Sigmoid colon (tissue), 6 donors: ENCODE measurements at regions not wholly inside any gene's neighbourhood (a gene's known extent, or its start where the extent isn't known, plus 50 kb on each side); places are given as distances from the start of the nearest gene placed in this dataset.

Experiments used
- DNase-seq: peaks from one replicate; pipeline ENCODE4 v3.0.0-alpha.2; 2019
- H3K27ac ChIP-seq, 4 donors: fragments of 200-600 bp; sonication (generic); one replicate each; pipeline ENCODE4 v1.5.1; 2016 to 2019; ENCODE audit warnings: mild to moderate bottlenecking in 1 of 4
- H3K27me3 ChIP-seq, 3 donors: fragments of 200-600 bp; sonication (generic); one replicate each; pipeline ENCODE4 v1.5.1; 2019; ENCODE audit warnings: mild to moderate bottlenecking in 1 of 3
- H3K36me3 ChIP-seq, 4 donors: fragments of 200-600 bp; sonication (generic); one replicate each; pipeline ENCODE4 v1.5.1; 2016 to 2019
- H3K4me1 ChIP-seq, 4 donors: fragments of 200-600 bp; sonication (generic); one replicate each; pipeline ENCODE4 v1.5.1; 2017 to 2019
- H3K4me3 ChIP-seq, 4 donors: fragments of 200-600 bp; sonication (generic); one replicate each; pipeline ENCODE4 v1.5.1; 2017 to 2019; ENCODE audit warnings: mild to moderate bottlenecking in 2 of 4, moderate library complexity in 1 of 4
- H3K9me3 ChIP-seq, 4 donors: fragments of 200-600 bp in 3 of 4; sonication (generic) in 3 of 4; one replicate each; pipeline versions ENCODE4 v1.5.1 to v1.6.1; 2013 to 2019
- CTCF ChIP-seq, 4 experiments: fragments of 450-650 bp in 3 of 4; fragments of 200-600 bp in 1 of 4; IDR thresholded peaks; one replicate each; pipeline ENCODE4 v1.5.1; 2016 to 2019; ENCODE audit warnings: antibody characterized with exemption in 4 of 4, mild to moderate bottlenecking in 3 of 4, moderate library complexity in 2 of 4
- EP300 ChIP-seq, 4 donors: sonication (generic); formaldehyde crosslinking; IDR thresholded peaks; one replicate each; pipeline ENCODE4 v1.6.1; 2017; ENCODE audit warnings: antibody characterized with exemption in 4 of 4
- POLR2A ChIP-seq, 2 donors: fragments of 450-650 bp; IDR thresholded peaks; one replicate each; pipeline ENCODE4 v1.6.1; 2016; ENCODE audit warnings: antibody characterized with exemption in 2 of 2, mild to moderate bottlenecking in 2 of 2, moderate library complexity in 2 of 2
- POLR2AphosphoS5 ChIP-seq, 4 donors: sonication (generic); formaldehyde crosslinking; IDR thresholded peaks; one replicate each; pipeline ENCODE4 v1.6.1; 2017; ENCODE audit warnings: antibody characterized with exemption in 4 of 4
- WGBS, 2 donors: extraction: QIAGEN DNeasy Blood & Tissue Kit; methylation state at CpG; one replicate each; pipeline ENCODE4 v1.1.7; 2013; 5-methylcytosine and 5-hydroxymethylcytosine counted together
- intact Hi-C: fragments of 100-400 bp; cut with DNase I; formaldehyde crosslinking; loops from one replicate; pipeline ENCODE4 v1.15.1; 2023
- donor health status: healthy with polysubstance abuse.
- donor health status: healthy.

GRCh38 chr3:148208975-148209374, 488.7 kb upstream of the AGTR1 start:
- no peak overlapping the region for H3K27ac ChIP-seq
- TF ChIP-seq EP300 (IDR thresholded peaks at IDR 0.05) (no peak), CTCF (IDR thresholded peaks at IDR 0.05) (no peak)
- intact Hi-C loops: no loop called here
- DNase-seq: no peak
- H3K4me1 ChIP-seq: no peaks in the 10 kb centered on the region
- no peaks in the 10 kb centered on the region for H3K9me3 ChIP-seq
- no peaks in the 10 kb centered on the region for H3K36me3 ChIP-seq
- no peaks in the 10 kb centered on the region for H3K27me3 ChIP-seq
- no peak overlapping the region for H3K4me3 ChIP-seq

- Histone ChIP-seq H3K9me3 (no peaks in the 10 kb centered on the region), H3K36me3 (no peaks in the 10 kb centered on the region), H3K4me1 (no peaks in the 10 kb centered on the region), H3K27ac (no peak overlapping the region), H3K4me3 (no peak overlapping the region), H3K27me3 (no peaks in the 10 kb centered on the region)
- no peak for TF ChIP-seq POLR2A (IDR thresholded peaks at IDR 0.05)
- no peak for TF ChIP-seq EP300 (IDR thresholded peaks at IDR 0.05)
- TF ChIP-seq POLR2AphosphoS5 (IDR thresholded peaks at IDR 0.05): no peak
- TF ChIP-seq CTCF (IDR thresholded peaks at IDR 0.05): no peak
- intact Hi-C loops: no loop called here
- DNase-seq: no peak
Measured at GRCh38 chr3:148211725-148212124, 486.0 kb upstream of the AGTR1 start.

GRCh38 chr3:148214705-148215104, 483.0 kb upstream of the AGTR1 start:
- no peak for TF ChIP-seq CTCF (IDR thresholded peaks at IDR 0.05)
- no peak for TF ChIP-seq EP300 (IDR thresholded peaks at IDR 0.05)
- no peak for TF ChIP-seq POLR2A (IDR thresholded peaks at IDR 0.05)
- TF ChIP-seq POLR2AphosphoS5 (IDR thresholded peaks at IDR 0.05): no peak
- WGBS, 2 donors: 86 to 88% methylated on average over 3 of the region's 3 CpGs
- no peak overlapping the region for H3K4me3 ChIP-seq
- DNase-seq: no peak
- no peaks in the 10 kb centered on the region for H3K4me1 ChIP-seq
- H3K27ac ChIP-seq: no peak overlapping the region
- intact Hi-C loops: no loop called here
- no peaks in the 10 kb centered on the region for H3K27me3 ChIP-seq
- no peaks in the 10 kb centered on the region for H3K9me3 ChIP-seq
- H3K36me3 ChIP-seq: no peaks in the 10 kb centered on the region

GRCh38 chr3:148217317-148217716, 480.4 kb upstream of the AGTR1 start:
- 70 to 73% methylated on average over 3 of the region's 3 CpGs for WGBS, 2 donors
- DNase-seq: no peak
- Histone ChIP-seq H3K36me3 (no peaks in the 10 kb centered on the region), H3K4me3 (no peak overlapping the region), H3K9me3 (no peaks in the 10 kb centered on the region), H3K4me1 (no peaks in the 10 kb centered on the region), H3K27ac (no peak overlapping the region), H3K27me3 (no peaks in the 10 kb centered on the region)
- no peak for TF ChIP-seq POLR2AphosphoS5 (IDR thresholded peaks at IDR 0.05)
- TF ChIP-seq EP300 (IDR thresholded peaks at IDR 0.05): no peak
- TF ChIP-seq CTCF (IDR thresholded peaks at IDR 0.05): no peak
- TF ChIP-seq POLR2A (IDR thresholded peaks at IDR 0.05): no peak
- intact Hi-C loops: no loop called here

GRCh38 chr3:148218222-148218621, 479.5 kb upstream of the AGTR1 start:
- H3K4me3 ChIP-seq: no peak overlapping the region
- TF ChIP-seq CTCF (IDR thresholded peaks at IDR 0.05): no peak
- TF ChIP-seq POLR2A (IDR thresholded peaks at IDR 0.05): no peak
- TF ChIP-seq EP300 (IDR thresholded peaks at IDR 0.05): no peak
- no peak for TF ChIP-seq POLR2AphosphoS5 (IDR thresholded peaks at IDR 0.05)
- no peak overlapping the region for H3K27ac ChIP-seq
- DNase-seq: no peak
- no peaks in the 10 kb centered on the region for H3K36me3 ChIP-seq
- H3K27me3 ChIP-seq: no peaks in the 10 kb centered on the region
- H3K4me1 ChIP-seq: no peaks in the 10 kb centered on the region
- no peaks in the 10 kb centered on the region for H3K9me3 ChIP-seq
- intact Hi-C loops: no loop called here
- WGBS, 2 donors: 41 to 70% methylated on average over 3 of the region's 3 CpGs
